GM21717 (cell line): ENCODE measurements at regions not wholly inside any gene's neighbourhood (a gene's known extent, or its start where the extent isn't known, plus 50 kb on each side); places are given as distances from the start of the nearest gene placed in this dataset.
A peak's percentile ranks its signal among the peaks of the same experiment; 100 is the strongest.

Experiments used
- ATAC-seq: cut with Tn5 transposase; IDR thresholded peaks from one replicate; pipeline ENCODE4 v1.9.1; 2021; ENCODE audit warnings: mild to moderate bottlenecking, moderate library complexity; ENCODE audit not compliant: unreplicated experiment

DNA sequence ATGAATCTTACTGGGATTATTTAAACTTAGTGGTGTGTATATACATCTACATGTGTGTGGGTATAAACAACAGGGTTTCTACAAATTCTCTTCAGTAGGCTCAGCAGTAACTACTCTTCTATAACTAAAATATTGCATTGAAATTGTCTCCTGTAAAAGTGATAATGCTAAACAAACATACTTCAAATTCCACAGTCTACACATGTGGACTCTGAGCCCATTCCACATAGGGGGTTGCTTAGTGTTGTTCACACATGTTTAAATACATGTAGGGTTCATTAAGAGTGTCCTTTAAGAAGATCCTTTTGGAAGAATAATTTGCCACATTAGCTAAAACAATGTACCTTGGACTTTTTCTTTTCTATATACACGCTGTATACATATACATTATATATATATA is 152.8 kb upstream of the VRK2 start:
- ATAC-seq = no peak

DNA sequence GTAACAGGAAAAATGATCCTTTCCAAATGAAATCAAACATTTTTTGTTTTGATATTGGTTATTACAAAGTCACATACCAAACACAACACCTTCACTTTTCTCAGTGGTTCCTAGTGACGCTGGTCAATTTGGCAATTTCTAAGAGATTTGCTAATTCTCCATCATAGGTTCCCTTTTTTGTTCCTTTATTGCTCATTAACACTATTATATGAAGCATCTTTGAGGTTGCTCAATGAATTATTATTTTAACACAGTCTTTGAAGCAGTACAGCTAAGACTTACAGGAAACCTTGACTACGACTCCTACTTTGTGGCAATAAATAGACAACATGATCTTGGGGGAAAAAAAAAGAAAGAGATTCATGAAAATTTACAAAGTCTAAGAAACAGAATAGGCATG is 152.2 kb upstream of the VRK2 start:
- ATAC-seq = no peak

DNA sequence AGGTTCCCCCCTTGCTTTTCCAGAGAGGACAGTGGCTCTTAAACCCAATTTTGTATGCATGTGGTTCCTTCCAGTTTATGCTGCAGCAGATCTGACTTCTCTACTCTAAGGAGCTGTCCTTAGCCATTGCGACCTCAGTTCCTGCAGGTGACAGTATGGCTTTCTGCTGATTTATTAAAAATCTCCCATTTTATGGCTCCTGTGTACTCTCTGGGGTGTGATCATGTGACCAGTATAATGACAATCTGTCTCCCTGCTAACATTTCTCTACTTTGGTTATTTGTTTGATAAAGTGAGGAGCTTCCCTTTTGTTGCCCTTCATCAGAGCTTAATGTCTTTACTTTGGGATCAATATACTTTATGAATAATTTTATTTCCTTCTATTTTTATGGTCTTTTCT is 148.7 kb upstream of the VRK2 start:
- no peak for ATAC-seq

DNA sequence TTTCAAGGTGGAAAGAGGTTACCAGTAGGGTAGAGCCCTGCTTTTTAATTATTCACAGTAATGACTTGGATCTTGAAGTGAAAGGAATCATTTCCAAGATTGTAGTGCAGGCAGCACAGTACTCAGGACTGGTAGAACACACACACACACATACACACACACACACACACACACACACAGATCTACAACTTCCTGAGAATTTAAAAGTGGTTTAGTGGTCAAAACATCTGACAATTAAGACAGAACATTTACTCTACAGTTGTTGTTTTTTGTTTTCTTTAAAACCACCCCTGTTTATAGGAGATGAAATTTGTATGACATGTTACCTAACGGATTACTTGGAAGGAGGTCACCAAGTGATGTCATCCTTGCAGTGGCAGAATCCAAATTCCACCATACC is 146.7 kb upstream of the VRK2 start:
- no peak for ATAC-seq

DNA sequence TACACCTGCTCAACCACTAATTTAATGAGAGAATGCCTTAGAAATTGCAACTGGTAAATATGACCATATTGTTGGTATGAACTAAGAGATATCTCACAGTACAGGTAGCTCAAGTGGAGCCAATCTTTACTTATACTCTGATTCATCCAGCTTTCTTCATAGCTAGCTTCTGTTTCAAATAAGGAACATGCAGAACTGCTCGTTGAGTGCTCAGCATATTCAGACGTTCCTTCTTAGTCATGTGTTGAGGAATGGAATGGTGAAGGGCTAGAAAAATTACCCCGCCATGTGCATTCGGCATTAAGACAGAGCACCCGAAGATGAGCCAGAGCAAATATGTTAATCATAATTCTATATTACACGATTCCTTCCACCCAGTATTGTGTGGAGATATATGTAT is 144.0 kb upstream of the VRK2 start:
- ATAC-seq = no peak

DNA sequence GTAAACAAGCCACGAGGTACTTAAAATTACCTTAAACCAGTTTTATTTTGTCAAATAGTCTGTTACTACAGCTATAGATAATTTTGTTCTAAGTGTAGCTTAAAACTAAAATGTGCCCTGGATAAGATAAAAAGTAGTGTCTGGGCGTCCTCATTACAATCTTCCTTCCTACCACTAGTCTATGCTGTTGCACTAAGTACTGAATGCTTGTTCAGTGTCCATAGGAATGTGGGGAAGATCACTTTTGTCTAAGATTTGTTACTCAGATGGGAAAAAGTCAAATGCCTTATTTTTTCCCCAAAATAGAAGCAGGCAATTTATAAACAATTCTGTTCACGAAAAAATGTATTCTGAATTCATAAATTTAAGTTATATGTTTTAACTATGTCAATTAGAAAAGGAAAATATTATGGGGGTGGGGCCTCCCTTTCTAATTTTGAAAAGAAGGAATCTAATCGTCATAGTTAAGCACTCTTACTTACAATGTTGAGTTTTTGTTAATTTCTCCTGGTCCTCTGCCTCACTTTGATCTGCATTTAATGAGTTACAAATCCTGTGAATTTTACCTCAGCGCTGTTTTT is 140.4 kb upstream of the VRK2 start:
- peak; percentile 64 for ATAC-seq

DNA sequence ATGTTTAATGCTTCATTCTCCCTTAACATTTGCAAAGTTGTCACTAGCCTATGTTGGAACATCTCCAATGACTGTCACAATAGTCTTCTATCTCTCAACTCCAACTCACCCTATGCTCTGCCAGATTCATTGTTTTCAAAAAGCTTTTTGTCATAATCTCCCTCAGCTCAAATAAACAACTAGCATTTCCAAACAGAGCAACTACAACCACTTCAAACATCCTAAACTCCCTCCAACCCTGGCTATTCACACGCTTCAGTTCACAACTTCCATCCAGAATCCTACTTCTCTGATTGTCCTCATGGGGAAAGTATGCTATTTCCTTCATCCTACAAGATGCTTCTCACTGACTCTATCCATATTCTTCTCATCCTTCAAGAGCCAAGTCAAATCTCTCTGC is 139.2 kb upstream of the VRK2 start:
- ATAC-seq = no peak

DNA sequence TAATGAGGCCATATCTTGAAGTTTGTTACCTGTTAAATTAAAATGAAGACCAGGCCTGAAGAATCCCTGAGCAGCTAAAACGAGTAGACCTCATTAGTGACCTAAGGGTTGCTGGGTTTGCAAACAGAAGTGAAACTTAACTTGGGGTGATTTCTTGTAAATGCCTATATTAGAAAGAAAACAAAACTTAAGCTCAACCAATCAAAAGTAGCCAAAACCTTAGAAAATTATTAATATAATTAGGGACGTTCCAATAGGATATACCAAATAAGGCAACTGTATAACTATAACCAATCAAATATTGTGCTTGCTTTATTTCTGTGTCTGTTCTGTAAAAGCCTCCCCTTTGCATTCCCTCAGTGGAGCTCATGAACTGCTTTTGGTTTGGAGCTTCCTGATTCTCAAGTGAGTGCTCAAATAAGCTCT is 137.9 kb upstream of the VRK2 start:
- peak; percentile 87 for ATAC-seq

DNA sequence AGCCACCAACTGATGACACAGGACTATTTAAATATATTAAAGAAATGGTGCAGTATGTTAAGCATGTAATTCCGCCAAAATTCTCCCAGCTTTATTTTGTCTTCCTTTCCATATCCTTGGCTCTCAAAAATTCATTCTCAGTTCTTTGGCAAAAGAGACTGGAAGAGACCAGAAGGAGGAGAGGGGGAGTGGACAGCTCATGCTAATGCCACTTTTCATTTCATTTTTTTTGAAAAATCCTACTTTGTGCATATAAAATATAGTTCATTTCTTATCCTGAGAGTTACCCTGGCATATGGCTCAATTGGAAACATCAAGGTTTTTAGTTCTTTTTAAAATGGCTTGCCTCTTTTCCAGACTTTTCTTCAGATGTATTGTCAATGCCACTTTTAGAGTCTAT is 128.5 kb upstream of the VRK2 start:
- ATAC-seq = no peak

DNA sequence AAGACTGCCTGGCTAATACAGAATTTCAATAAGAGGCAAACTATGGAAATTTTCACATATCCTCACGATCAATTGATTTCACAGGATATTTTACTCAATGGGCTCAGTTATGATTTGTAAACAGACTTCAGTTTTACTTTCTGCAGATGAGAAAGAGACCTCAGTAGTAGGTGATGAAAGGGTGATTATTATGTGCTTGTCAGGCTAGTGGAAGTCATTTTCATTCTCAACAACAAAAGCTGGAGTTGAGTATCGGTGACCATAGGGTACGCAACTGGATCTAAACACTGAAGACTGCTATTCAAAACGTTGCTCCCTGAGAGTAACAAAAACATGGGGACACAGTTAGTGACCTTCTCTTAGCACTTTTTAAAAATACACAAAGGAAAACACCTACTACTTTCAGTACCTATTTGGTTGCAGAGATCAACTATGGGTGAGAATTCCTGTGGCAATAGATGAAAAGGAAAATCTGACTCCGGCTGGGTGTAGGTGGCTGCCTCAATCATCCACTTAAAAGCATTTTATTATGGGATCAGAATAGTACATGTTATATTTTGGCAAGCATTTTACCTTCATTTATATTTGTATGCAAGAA is 126.2 kb upstream of the VRK2 start:
- no peak for ATAC-seq

DNA sequence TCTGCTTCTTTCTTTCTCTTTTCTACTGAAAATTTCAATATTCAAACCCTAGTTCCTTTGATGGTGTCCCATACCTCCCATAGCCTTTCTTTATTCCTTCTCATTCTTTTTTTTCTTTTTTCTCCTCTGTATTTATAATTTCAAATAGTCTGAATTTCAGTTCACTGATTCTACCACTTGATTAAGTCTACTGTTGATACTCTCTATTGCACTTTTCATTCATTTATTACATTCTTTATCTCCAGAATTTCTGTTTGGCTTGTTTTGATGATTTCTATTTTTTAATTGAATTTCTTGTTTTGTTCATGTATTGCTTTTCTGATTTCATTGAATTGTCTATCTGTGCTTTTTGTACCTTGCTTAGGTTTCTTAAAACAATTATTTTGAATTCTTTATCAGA is 111.9 kb upstream of the VRK2 start:
- ATAC-seq = no peak

DNA sequence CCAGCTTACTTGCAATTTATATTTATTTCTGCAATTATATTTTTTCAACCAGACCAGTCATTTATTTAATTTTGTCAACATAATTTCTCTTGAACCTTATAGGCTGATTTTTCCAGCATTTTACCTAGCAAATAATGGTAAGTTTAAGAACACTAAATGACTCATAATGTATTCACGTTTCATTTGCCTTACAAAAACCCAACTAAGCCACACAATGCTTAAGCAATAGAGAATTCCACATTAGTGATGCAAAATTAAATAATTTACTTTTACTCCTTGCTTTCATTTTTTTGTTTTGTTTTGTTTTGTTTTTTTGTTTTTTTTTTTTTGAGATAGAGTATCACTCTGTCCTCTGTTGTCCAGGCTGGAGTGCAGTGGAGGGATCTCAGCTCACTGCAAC is 110.4 kb upstream of the VRK2 start:
- no peak for ATAC-seq

DNA sequence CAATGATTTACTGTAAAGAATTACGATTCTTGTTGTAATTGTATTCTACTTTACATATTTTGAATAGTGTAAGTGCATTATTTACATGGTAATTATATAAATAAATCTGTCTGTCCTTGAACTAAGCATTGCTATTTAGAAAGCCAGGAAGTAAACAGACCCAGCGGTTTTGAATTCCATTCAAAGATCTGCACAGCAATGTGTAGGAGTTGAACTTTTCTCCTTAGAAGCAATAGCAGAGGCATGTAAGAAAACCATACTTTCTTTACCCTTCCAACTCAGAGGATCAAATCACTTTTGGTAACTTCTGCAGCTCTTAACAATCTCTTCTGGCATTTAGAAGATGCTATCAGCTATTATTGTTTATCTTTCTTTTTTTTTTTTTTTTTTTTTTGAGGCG is 109.2 kb upstream of the VRK2 start:
- no peak for ATAC-seq

DNA sequence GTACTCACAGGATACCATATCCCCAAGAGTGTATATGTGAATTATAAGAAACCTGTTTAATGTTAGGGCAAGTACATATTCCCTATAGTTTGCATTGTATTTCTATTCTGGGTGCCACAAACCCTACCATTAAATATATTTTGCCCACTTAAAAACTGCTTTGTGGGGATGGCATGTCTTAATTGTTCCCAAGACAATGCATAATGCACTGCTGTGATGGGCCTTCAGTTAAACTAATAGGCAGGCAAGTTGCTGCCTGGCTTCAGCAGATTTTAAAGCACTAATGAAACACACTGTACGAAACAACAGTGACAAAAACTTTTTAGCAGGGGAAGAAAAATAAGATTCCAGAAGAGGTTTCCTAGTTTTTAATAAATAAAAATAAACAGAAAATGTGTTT is 104.8 kb upstream of the VRK2 start:
- ATAC-seq = no peak

DNA sequence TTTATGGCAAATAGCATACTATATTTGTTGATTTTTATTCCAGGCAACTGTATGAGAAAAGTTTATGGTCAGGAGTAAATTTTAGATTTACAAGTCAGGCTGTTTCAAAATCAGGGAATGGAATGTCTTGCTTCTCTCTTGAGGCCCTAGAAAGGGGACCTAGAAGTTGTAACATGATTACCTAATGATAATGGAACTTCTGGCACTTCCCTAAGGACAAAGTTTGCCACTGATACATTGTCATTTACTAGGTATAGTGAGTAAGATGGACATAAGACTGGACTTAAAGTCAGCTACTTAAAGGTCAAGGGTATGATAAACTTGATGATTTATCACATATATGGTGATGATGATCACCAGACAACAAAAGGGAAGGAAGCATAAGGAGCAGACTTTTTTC is 103.3 kb upstream of the VRK2 start:
- ATAC-seq = no peak

DNA sequence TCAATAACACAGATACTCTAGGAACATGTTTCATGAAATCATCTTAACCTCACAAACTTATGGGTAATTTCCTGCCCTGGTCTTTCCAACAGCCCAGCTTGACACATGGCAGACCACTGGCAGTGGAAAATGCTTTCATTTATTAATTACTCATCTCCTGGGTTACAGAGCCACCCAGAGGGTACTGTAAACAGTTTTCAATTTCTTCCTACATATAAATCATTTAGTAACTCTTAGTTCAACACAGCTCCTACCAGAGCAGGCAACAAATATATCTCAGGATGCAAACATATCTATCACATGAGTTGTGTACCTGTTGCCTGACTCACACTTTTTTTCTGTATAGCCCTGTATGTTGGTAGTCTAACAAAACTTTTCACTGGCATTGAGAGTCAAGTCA is 99.2 kb upstream of the VRK2 start:
- ATAC-seq = no peak

DNA sequence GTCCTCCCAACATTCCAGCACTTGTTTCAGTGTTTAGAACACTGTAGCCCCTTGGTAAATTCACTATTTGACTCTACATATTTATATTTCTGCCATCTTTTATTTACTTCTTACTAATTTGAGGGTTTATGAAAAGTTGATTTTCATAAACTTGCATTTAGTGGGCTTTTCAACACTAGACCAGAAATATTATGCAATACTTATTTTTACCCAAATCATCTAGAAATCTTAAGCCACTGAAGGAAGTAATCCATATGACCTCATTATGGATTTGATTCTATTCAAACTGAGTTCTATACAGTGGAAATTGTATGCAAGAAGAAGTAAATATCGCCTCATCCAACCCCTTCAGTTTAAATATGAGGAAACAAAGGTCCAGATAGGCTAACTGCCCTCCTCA is 92.6 kb upstream of the VRK2 start:
- ATAC-seq = no peak

DNA sequence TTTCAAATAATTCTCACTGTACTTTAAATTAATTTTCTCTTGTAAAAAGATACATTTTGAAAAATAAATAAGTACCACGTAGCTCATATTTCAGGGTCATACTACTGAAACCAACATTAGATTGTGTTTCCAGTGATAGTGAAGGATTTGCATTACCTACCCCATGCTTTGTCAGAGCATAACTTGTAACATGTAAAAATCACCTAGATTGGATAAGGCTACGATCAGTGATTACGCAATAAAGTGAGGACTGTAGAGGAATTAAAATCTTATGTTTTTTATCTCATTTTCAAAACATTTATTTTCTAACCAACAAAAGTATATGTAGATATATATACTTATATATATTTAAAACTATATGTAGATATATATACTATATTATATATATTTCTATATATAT is 89.4 kb upstream of the VRK2 start:
- ATAC-seq = no peak

DNA sequence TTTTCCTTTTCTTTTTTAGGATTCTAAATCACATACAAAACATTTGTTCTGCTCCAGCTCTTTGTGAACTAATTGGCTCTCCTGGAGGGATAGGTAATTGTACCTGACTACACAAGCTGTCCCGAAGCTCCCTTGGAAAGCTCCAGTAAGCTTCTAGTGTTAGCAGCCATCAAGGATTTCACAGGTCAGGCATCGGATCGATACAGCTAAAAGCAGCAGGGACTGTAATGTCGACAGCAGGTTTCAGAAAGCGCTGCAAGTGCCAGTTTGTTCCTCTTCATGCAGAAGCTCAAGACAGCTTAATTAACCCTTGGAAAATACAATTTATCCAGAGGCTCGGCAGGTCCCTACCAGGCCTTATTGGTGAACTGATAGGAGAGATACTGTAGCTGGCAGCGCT is 87.2 kb upstream of the VRK2 start:
- no peak for ATAC-seq

DNA sequence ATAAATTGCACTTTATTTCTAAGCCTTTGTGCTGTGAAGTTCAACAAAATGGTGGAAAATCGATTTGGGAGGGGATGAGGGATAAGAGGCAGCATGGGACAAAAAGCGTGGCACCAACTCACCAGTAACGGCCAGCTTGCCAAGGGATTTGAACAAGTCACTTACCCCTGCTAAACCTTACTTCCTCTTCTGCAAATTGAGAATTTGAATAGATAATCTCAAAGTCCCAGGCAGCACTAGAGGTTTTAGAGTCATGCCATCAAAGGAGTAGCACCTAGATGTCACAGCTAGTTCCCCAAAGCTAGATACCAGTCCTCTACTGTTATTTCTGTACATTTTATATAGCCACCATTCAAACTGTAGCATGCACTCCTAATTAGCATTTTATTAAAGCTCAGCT is 83.7 kb upstream of the VRK2 start:
- no peak for ATAC-seq

DNA sequence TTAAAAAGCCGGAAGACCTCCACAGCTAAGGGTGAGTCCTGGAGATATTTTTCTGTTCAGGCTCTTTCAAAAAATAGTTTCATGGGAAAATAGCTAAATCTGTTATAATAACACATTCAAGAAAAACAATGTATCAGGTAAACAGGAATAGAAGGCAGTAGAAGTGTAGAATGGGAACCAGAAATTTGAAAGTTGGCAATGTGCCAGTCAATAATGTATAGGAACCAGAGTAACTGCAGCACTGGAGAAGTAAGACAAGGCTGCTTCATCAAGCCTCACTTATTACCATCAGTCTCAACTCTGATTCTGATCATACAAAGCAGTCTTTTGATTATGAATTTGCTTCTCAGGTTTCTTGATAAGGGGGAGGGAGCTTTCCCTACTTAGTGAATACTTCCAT is 81.4 kb upstream of the VRK2 start:
- ATAC-seq = no peak

DNA sequence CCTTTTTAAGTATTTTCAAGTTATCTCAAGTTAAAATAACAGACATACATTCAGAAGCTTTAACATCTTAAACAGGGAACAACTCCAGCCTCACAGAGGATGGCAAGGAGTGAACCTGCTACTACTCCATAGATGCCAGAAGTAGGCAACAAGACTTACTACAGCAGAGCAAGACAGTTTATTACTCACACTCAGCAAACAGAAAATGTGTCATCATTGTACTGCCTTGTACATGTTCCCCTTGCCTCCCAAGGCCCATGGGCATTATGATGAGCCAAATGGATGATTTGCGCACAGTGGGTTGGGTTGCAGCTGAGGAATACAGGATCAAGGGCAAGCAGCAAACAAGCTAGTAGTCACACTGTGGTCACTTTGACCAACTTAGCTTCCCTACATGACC is 80.6 kb upstream of the VRK2 start:
- no peak for ATAC-seq

DNA sequence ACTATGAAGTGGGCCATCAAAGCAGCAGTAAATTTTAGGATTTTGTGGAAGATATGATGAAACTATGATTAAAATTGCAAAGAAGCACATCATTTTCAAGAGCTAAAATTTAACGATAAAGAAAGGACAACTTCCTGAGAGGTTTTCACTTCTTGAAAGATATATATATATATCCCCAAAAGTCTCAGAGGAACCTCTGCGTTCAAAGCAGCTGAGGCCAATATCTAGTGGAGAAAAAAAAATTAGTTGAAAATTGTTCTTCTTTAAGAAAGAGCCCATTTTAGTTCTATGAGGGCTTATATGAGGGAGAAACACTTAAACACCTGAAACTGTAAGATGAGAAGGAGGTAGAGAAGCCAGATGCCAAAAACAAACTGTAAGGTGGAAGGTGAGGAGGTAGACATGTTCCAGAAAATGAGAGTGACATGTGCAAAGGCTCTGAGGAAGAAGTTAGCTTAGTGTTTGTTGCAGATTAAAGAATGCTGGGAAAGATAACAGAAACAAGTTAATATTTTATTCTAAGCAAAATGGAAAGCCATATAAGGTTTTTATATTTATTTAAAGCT is 72.9 kb upstream of the VRK2 start:
- no peak for ATAC-seq
